ENCODE measurements at regions not wholly inside any gene's neighbourhood (a gene's known extent, or its start where the extent isn't known, plus 50 kb on each side); places are given as distances from the start of the nearest gene placed in this dataset.

- TF ChIP-seq POLR2AphosphoS5 (IDR thresholded peaks at IDR 0.05) (no peak), SMC3 (conservative IDR thresholded peaks at IDR 0.05; ENCODE audit: poor library complexity) (no peak), MXI1 (conservative IDR thresholded peaks at IDR 0.05; ENCODE audit: poor library complexity, severe bottlenecking) (no peak), CTCF (IDR thresholded peaks at IDR 0.05; ENCODE audit: poor library complexity, severe bottlenecking) (no peak), TAF1 (IDR thresholded peaks at IDR 0.05; ENCODE audit: low read depth) (no peak), EZH2 (IDR thresholded peaks at IDR 0.05; ENCODE audit: borderline replicate concordance, insufficient read depth, low read length, poor library complexity, severe bottlenecking) (no peak), RAD21 (conservative IDR thresholded peaks at IDR 0.05) (no peak), REST (IDR thresholded peaks at IDR 0.05; ENCODE audit: borderline replicate concordance) (no peak), EP300 (conservative IDR thresholded peaks at IDR 0.05; ENCODE audit: poor library complexity, severe bottlenecking) (no peak)
These were observed 279.0 kb downstream of the SRBD1 start for GRCh38 chr2:45332094-45332493.
